Osteocyte (in vitro differentiated cells): ENCODE measurements at regions not wholly inside any gene's neighbourhood (a gene's known extent, or its start where the extent isn't known, plus 50 kb on each side); places are given as distances from the start of the nearest gene placed in this dataset.

Experiments
- DNase-seq: peaks from one replicate; pipeline ENCODE4 v3.0.0; 2021; ENCODE audit warnings: mixed read lengths; ENCODE audit not compliant: unreplicated experiment; ENCODE audit errors: extremely low spot score
- H3K27ac Mint-ChIP-seq: one replicate; pipeline ENCODE4 v1.8.0; 2021; ENCODE audit warnings: mild to moderate bottlenecking, mixed read lengths; ENCODE audit not compliant: unreplicated experiment
- H3K27me3 Mint-ChIP-seq: one replicate; pipeline ENCODE4 v1.8.0; 2021; ENCODE audit warnings: mixed read lengths; ENCODE audit not compliant: unreplicated experiment
- H3K36me3 Mint-ChIP-seq: one replicate; pipeline ENCODE4 v1.8.0; 2021; ENCODE audit warnings: mixed read lengths; ENCODE audit not compliant: unreplicated experiment
- H3K4me1 Mint-ChIP-seq: one replicate; pipeline ENCODE4 v1.8.0; 2021; ENCODE audit warnings: mixed read lengths; ENCODE audit not compliant: unreplicated experiment
- H3K4me3 Mint-ChIP-seq: one replicate; pipeline ENCODE4 v1.8.0; 2021; ENCODE audit warnings: mild to moderate bottlenecking, moderate library complexity, mixed read lengths; ENCODE audit not compliant: unreplicated experiment
- H3K9me3 Mint-ChIP-seq: one replicate; pipeline ENCODE4 v1.8.0; 2021; ENCODE audit warnings: mixed read lengths; ENCODE audit not compliant: unreplicated experiment
- TF ChIP-seq, protein P1 (sequence below): fragments of 200-600 bp; sonication (generic); IDR thresholded peaks from 2 replicates; pipeline ENCODE4 v1.5.0; 2021; ENCODE audit warnings: antibody characterized with exemption, mild to moderate bottlenecking, moderate library complexity

- TF ChIP-seq, protein P1, sequence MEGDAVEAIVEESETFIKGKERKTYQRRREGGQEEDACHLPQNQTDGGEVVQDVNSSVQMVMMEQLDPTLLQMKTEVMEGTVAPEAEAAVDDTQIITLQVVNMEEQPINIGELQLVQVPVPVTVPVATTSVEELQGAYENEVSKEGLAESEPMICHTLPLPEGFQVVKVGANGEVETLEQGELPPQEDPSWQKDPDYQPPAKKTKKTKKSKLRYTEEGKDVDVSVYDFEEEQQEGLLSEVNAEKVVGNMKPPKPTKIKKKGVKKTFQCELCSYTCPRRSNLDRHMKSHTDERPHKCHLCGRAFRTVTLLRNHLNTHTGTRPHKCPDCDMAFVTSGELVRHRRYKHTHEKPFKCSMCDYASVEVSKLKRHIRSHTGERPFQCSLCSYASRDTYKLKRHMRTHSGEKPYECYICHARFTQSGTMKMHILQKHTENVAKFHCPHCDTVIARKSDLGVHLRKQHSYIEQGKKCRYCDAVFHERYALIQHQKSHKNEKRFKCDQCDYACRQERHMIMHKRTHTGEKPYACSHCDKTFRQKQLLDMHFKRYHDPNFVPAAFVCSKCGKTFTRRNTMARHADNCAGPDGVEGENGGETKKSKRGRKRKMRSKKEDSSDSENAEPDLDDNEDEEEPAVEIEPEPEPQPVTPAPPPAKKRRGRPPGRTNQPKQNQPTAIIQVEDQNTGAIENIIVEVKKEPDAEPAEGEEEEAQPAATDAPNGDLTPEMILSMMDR = no peak
These were observed 132.7 kb upstream of the CDK6 start for GRCh38 chr7:92969061-92969460.

DNA sequence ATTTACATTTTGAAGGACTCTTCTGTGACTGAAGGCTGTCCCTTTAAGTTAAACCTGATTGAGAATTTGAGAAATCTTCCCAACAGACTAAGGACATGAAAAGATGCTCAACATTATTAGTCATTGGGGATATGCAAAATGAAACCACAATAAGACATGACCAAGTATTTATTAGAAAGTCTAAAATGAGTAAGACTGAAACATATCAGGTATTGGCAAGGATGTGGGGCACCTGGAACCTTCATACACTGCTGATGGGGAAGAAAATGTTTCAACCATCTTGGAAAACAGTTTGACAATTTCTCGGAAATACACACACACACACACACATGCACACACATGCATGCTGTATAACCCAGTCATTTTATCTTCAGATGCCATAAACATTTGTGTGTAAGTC is 132.1 kb upstream of the CDK6 start:
- DNase-seq = no peak
- no peak overlapping the region for H3K4me3 Mint-ChIP-seq
- H3K27ac Mint-ChIP-seq = no peak overlapping the region
- H3K9me3 Mint-ChIP-seq = no peaks in the 10 kb centered on the region
- H3K27me3 Mint-ChIP-seq = no peaks in the 10 kb centered on the region
- no peaks in the 10 kb centered on the region for H3K36me3 Mint-ChIP-seq
- TF ChIP-seq, protein P1 = no peak
- H3K4me1 Mint-ChIP-seq = peaks cover 14% of the 10 kb centered on the region

More at GRCh38 chr7:92969061-92969460, 132.7 kb upstream of the CDK6 start:
- Mint-ChIP-seq H3K36me3 (no peaks in the 10 kb centered on the region), H3K4me1 (peaks cover 19% of the 10 kb centered on the region), H3K27ac (no peak overlapping the region), H3K9me3 (no peaks in the 10 kb centered on the region), H3K27me3 (no peaks in the 10 kb centered on the region), H3K4me3 (no peak overlapping the region)
- DNase-seq = no peak

DNA sequence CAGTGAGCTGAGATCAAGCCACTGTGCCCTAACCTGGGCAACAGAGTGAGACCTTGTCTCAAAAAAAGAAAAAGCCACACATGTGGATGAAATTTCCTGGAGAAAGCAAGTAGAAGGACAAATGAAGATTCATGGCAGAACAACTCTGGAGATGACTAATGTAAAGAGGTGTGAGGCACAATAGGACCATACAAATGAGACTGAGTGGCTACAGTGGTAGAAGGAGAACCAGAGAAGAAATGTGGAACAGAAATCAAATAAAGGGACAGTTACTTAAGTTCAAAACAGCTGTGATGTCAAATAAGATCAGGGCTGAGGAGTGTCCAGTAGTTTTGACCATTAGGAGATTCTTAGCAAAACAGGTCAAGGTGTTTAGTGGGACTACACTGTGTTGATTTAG is 130.9 kb upstream of the CDK6 start:
- Mint-ChIP-seq H3K4me1 (peaks cover 3% of the 10 kb centered on the region), H3K4me3 (no peak overlapping the region), H3K9me3 (no peaks in the 10 kb centered on the region), H3K36me3 (no peaks in the 10 kb centered on the region), H3K27me3 (no peaks in the 10 kb centered on the region), H3K27ac (no peak overlapping the region)
- TF ChIP-seq, protein P1 = no peak
- DNase-seq = no peak

GRCh38 chr7:92964141-92964540 is 127.8 kb upstream of the CDK6 start:
- Mint-ChIP-seq H3K36me3 (peaks cover 2% of the 10 kb centered on the region), H3K27me3 (peaks cover 1% of the 10 kb centered on the region), H3K27ac (no peak overlapping the region), H3K9me3 (peaks cover 7% of the 10 kb centered on the region), H3K4me1 (no peaks in the 10 kb centered on the region), H3K4me3 (no peak overlapping the region)
- TF ChIP-seq, protein P1 = no peak
- DNase-seq = no peak

DNA sequence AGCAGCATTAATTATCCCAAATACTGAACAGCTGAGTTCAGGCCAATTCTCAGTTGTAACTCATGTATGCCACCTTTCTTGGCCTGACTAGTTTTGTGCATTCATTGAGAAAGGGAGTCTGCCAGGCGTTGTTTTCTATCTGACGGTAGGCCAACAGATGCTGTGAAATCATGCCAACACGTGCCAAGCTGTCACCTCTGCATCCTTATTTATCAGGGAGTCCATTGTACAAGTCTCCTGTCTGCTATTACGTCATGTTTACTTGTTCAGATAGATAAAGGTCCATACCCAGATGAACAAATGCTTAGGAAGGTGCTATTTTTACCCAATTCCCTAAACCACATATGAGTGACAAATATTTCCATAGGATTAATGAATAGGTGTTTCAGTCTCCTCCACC is 127.2 kb upstream of the CDK6 start:
- TF ChIP-seq, protein P1 = no peak
- peaks cover 2% of the 10 kb centered on the region for H3K36me3 Mint-ChIP-seq
- H3K27ac Mint-ChIP-seq = no peak overlapping the region
- no peak for DNase-seq
- H3K27me3 Mint-ChIP-seq = peaks cover 2% of the 10 kb centered on the region
- no peak overlapping the region for H3K4me3 Mint-ChIP-seq
- no peaks in the 10 kb centered on the region for H3K4me1 Mint-ChIP-seq
- peaks cover 7% of the 10 kb centered on the region for H3K9me3 Mint-ChIP-seq
